ENCODE measurements at regions not wholly inside any gene's neighbourhood (a gene's known extent, or its start where the extent isn't known, plus 50 kb on each side); places are given as distances from the start of the nearest gene placed in this dataset.

GRCh38 chr5:145589063-145589462 lies 246.1 kb downstream of the PRELID2 start:
- Histone ChIP-seq H3K4ac (ENCODE audit: low read depth, low read length) (no peak overlapping the region), H4K5ac (ENCODE audit: low read depth, low read length) (no peak overlapping the region), H3K9me3 (ENCODE audit: control insufficient read depth, insufficient read depth, low read length) (no peaks in the 10 kb centered on the region), H4K91ac (ENCODE audit: insufficient read depth, low read depth, low read length) (no peak overlapping the region), H3K79me1 (ENCODE audit: low read depth in 1 of 2, low read length in 2 of 2) (no peaks in the 10 kb centered on the region), H3K23ac (ENCODE audit: low read depth, low read length) (no peak overlapping the region), H3K18ac (ENCODE audit: low read depth, low read length) (no peak overlapping the region), H3K9ac (ENCODE audit: low read depth, low read length) (no peak overlapping the region), H3K9me1 (ENCODE audit: insufficient read depth, low read length) (peaks cover 3% of the 10 kb centered on the region), H2AK5ac (ENCODE audit: low read depth, low read length) (no peak overlapping the region), H2BK20ac (ENCODE audit: low read depth, low read length) (no peak overlapping the region), H3K4me1 (ENCODE audit: control insufficient read depth, insufficient read depth, low read length) (peaks cover 6% of the 10 kb centered on the region), H2AFZ (replicated peaks; ENCODE audit: low read length, poor library complexity) (no peak overlapping the region), H2BK120ac (ENCODE audit: low read depth, low read length) (no peak overlapping the region), H3K4me3 (ENCODE audit: insufficient read depth, low read depth, low read length) (no peak overlapping the region), H3K36me3 (ENCODE audit: control insufficient read depth, insufficient read depth, low read length) (no peaks in the 10 kb centered on the region), H2BK15ac (ENCODE audit: low read depth, low read length) (no peak overlapping the region), H4K20me1 (ENCODE audit: insufficient read depth, low read length) (no peaks in the 10 kb centered on the region), H3K27me3 (ENCODE audit: control insufficient read depth, insufficient read depth, low read length) (no peaks in the 10 kb centered on the region), H2AK9ac (replicated peaks; ENCODE audit: low read depth, low read length, poor library complexity) (no peak overlapping the region), H3K56ac (ENCODE audit: extremely low read depth, insufficient read depth, low read length) (no peak overlapping the region), H3K4me2 (ENCODE audit: low read depth, low read length) (no peak overlapping the region), H4K8ac (ENCODE audit: low read depth in 2 of 2, low read length in 2 of 2) (no peak overlapping the region), H2BK5ac (ENCODE audit: low read depth, low read length, poor library complexity, severe bottlenecking) (peak overlapping the region; percentile 85), H3K14ac (replicated peaks; ENCODE audit: low read depth, low read length) (no peak overlapping the region), H3K27ac (ENCODE audit: insufficient read depth, low read length) (no peak overlapping the region)
- DNase-seq, result no peak
- TF ChIP-seq CEBPB (IDR thresholded peaks at IDR 0.05; ENCODE audit: low read depth, low read length), result no peak
- TF ChIP-seq RAD21 (IDR thresholded peaks at IDR 0.05; ENCODE audit: low read length), result no peak
- no peak for TF ChIP-seq MXI1 (IDR thresholded peaks at IDR 0.05; ENCODE audit: borderline replicate concordance, low read depth, low read length)
- no peak for TF ChIP-seq USF2 (IDR thresholded peaks at IDR 0.05; ENCODE audit: low read depth, low read length)
- no peak for TF ChIP-seq BHLHE40 (IDR thresholded peaks at IDR 0.05; ENCODE audit: low read depth, low read length)
- TF ChIP-seq MAZ (IDR thresholded peaks at IDR 0.05; ENCODE audit: borderline replicate concordance, low read depth, low read length), result no peak
- no peak for TF ChIP-seq NFE2L2 (IDR thresholded peaks at IDR 0.05; ENCODE audit: low read depth, low read length)
- TF ChIP-seq, protein P1, sequence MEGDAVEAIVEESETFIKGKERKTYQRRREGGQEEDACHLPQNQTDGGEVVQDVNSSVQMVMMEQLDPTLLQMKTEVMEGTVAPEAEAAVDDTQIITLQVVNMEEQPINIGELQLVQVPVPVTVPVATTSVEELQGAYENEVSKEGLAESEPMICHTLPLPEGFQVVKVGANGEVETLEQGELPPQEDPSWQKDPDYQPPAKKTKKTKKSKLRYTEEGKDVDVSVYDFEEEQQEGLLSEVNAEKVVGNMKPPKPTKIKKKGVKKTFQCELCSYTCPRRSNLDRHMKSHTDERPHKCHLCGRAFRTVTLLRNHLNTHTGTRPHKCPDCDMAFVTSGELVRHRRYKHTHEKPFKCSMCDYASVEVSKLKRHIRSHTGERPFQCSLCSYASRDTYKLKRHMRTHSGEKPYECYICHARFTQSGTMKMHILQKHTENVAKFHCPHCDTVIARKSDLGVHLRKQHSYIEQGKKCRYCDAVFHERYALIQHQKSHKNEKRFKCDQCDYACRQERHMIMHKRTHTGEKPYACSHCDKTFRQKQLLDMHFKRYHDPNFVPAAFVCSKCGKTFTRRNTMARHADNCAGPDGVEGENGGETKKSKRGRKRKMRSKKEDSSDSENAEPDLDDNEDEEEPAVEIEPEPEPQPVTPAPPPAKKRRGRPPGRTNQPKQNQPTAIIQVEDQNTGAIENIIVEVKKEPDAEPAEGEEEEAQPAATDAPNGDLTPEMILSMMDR (conservative IDR thresholded peaks at IDR 0.05; ENCODE audit: low read depth, low read length), result no peak
- TF ChIP-seq POLR2A (IDR thresholded peaks at IDR 0.05; ENCODE audit: low read depth, low read length), result no peak
- TF ChIP-seq MAFK (IDR thresholded peaks at IDR 0.05; ENCODE audit: low read depth, low read length), result no peak
- no peak for TF ChIP-seq FOS (IDR thresholded peaks at IDR 0.05; ENCODE audit: low read depth, low read length)
- no peak for TF ChIP-seq RFX5 (IDR thresholded peaks at IDR 0.05; ENCODE audit: low read depth, low read length)
- no peak for TF ChIP-seq RCOR1 (IDR thresholded peaks at IDR 0.05; ENCODE audit: insufficient replicate concordance, low read length)
- dilution Hi-C loops (cut with HindIII; ENCODE audit: low sequenced_read_pairs, unreplicated experiment) (no loop called here), in situ Hi-C loops (cut with MboI; ENCODE audit: low sequenced_read_pairs) (no loop called here), intact Hi-C loops (cut with micrococcal nuclease) (loop anchor here (5.0 kb wide), 1 partner anchor 107 kb away; no protein-coding TSS in a partner anchor)
- POLR2A ChIA-PET (ENCODE audit: unreplicated experiment), result no interaction called here
- WGBS, 2 experiments (ENCODE audit: extremely low coverage in 2 of 2, insufficient read length in 1 of 2), result no CpG with 5 or more reads among the region's 2 CpGs
- BruUV-seq (replicated peaks), result no TSS peak
- ATAC-seq (ENCODE audit: low read depth), result no peak
- CTCF ChIA-PET, result no interaction called here

All from IMR-90 (cell line).